AG09309 (cell line): ENCODE measurements at regions not wholly inside any gene's neighbourhood (a gene's known extent, or its start where the extent isn't known, plus 50 kb on each side); places are given as distances from the start of the nearest gene placed in this dataset.

Experiments used
- DNase-seq: peaks from one replicate; pipeline ENCODE4 v3.0.0-alpha.2; 2010; ENCODE audit warnings: low read depth
- H3K4me3 ChIP-seq: 2 replicates; pipeline ENCODE4 v1.5.1; 2011; ENCODE audit warnings: mild to moderate bottlenecking, low read depth, low read length, moderate library complexity; ENCODE audit not compliant: control insufficient read depth
- CTCF ChIP-seq: IDR thresholded peaks from 2 replicates; pipeline ENCODE4 v1.5.1; 2011; ENCODE audit warnings: mild to moderate bottlenecking, low read depth, low read length, inconsistent platforms; ENCODE audit not compliant: insufficient read depth, control insufficient read depth; ENCODE audit errors: missing control alignments

- DNase-seq = no peak
- no peak overlapping the region for H3K4me3 ChIP-seq
- no peak for TF ChIP-seq CTCF
Observed at GRCh38 chr6:122075084-122075838, 324.2 kb upstream of the HSF2 start.

DNA sequence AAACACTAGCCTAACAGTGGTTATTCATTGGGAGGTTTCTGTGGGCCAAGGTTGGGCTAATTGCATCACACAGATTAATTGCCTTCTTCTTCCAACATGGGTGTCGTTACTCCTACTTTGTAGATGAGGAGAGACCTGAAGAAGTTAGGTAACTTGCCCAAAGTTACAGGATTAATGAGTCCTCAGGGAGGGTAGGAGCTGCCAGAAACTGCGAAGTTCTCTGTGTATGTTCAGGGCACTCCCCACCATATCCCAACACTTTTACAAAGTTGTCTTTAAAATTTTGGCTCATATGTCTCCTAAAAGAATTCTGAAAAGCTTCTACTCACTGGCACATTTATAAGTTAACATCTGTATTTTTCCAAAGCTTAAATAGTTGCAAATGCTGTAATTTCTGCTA lies 323.5 kb upstream of the HSF2 start:
- no peak overlapping the region for H3K4me3 ChIP-seq
- DNase-seq = no peak
- no peak for TF ChIP-seq CTCF

GRCh38 chr6:122077603-122078002 lies 321.8 kb upstream of the HSF2 start:
- DNase-seq = no peak
- TF ChIP-seq CTCF = no peak
- H3K4me3 ChIP-seq = no peak overlapping the region

DNA sequence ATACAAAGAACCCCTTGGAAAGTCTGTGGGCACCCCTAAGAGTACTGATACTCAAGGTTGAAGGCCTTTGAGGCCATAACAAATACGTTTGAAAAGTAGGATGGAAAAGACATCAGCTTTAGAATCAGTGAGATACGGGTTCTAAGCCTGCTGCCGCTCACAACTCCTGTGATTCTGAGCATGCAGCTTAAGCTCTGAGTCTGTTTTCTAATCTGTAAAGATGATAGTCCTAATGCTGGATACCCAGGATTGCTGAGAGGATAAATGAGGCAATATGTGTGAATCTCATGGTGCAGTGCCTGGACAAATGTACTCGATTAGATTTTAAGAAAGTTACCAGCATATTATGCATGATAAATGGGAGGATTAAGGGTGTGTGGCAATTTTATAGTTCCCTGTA lies 321.0 kb upstream of the HSF2 start:
- DNase-seq = no peak
- TF ChIP-seq CTCF = no peak
- no peak overlapping the region for H3K4me3 ChIP-seq

- no peak for TF ChIP-seq CTCF
- no peak for DNase-seq
Observed at GRCh38 chr6:122079916-122080315, 319.5 kb upstream of the HSF2 start.

GRCh38 chr6:122081921-122082320 lies 317.5 kb upstream of the HSF2 start:
- H3K4me3 ChIP-seq = no peak overlapping the region
- no peak for TF ChIP-seq CTCF
- no peak for DNase-seq

More at GRCh38 chr6:122079916-122080315, 319.5 kb upstream of the HSF2 start:
- H3K4me3 ChIP-seq = no peak overlapping the region
